Kidney (tissue), 13 donors: ENCODE measurements at regions not wholly inside any gene's neighbourhood (a gene's known extent, or its start where the extent isn't known, plus 50 kb on each side); places are given as distances from the start of the nearest gene placed in this dataset.

Experiments used
- DNase-seq, 5 donors: peaks; one replicate each; pipeline ENCODE4 v3.0.0-alpha.2; 2013 to 2020
- FAIRE-seq: peaks from 2 replicates; lab custom pipeline; 2012; peaks lifted over from hg19 to GRCh38; lab: Jason Lieb, UNC
- H3K27ac ChIP-seq, 2 donors: one replicate each; pipeline ENCODE4 v1.7.0; 2013; ENCODE audit warnings: low read depth in 2 of 2, low read length in 2 of 2, inconsistent platforms in 1 of 2
- H3K27me3 ChIP-seq: one replicate; pipeline ENCODE4 v1.7.1; 2013; ENCODE audit warnings: low read length, inconsistent platforms; ENCODE audit not compliant: control insufficient read depth, insufficient read depth
- H3K36me3 ChIP-seq, 3 donors: one replicate each; pipeline versions ENCODE4 v1.7.0 to v1.7.1; 2013; ENCODE audit warnings: low read length in 3 of 3, control low read depth in 1 of 3, inconsistent platforms in 1 of 3; ENCODE audit not compliant: insufficient read depth in 3 of 3, control insufficient read depth in 2 of 3
- H3K4me1 ChIP-seq, 3 donors: one replicate each; pipeline versions ENCODE4 v1.7.0 to v1.7.1; 2013; ENCODE audit warnings: low read length in 3 of 3, inconsistent platforms in 1 of 3, low read depth in 1 of 3; ENCODE audit not compliant: control insufficient read depth in 2 of 3, insufficient read depth in 2 of 3
- H3K4me3 ChIP-seq, 3 donors: one replicate each; pipeline versions ENCODE4 v1.7.0 to v1.8.1; 2013; ENCODE audit warnings: low read length in 3 of 3, control low read depth in 1 of 3, inconsistent platforms in 1 of 3
- H3K9ac ChIP-seq, 3 donors: one replicate each; pipeline versions ENCODE4 v1.7.0 to v1.7.1; 2013; ENCODE audit warnings: low read length in 3 of 3, control low read depth in 1 of 3, inconsistent platforms in 1 of 3
- H3K9me3 ChIP-seq, 3 donors: one replicate each; pipeline versions ENCODE4 v1.7.0 to v1.7.1; 2013; ENCODE audit warnings: low read length in 3 of 3, control low read depth in 1 of 3, inconsistent platforms in 1 of 3; ENCODE audit not compliant: control insufficient read depth in 2 of 3, insufficient read depth in 1 of 3
- CTCF ChIP-seq: IDR thresholded peaks from 3 replicates; pipeline ENCODE4 v1.5.1; 2012; ENCODE audit warnings: mild to moderate bottlenecking, moderate library complexity, borderline replicate concordance; ENCODE audit not compliant: insufficient read depth; ENCODE audit errors: extremely low read depth
- intact Hi-C: fragments of 100-400 bp; cut with DNase I; formaldehyde crosslinking; loops from one replicate; pipeline ENCODE4 v1.11.1; 2022
- donor health status: control.
- donor health status: control.
- donor health status: control.
- donor health status: control.
- donor health status: control.
- donor health status: DM: yes; HTN: yes; CAD: no.
- donor health status: Normal renal cell carcinoma (clear cell type).

DNA sequence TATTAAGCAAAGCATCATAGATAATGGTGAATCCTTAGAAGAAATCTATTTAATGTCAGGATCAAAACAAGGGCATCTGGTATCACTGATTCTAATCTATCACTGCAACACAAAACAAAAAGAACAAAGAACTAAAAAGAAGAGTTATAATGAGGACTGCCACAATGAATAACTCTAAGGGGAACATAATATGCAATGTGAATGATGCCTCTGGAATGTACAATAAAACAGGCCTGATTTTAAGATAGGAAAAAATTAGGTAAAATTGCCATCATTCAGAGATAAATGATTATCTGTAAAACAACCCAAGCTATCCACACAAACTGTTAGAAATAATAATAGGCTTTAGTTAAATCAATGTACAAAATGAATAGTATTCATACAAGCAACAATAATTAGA is 936.7 kb upstream of the CITED2 start:
- FAIRE-seq (no peak), DNase-seq (no peak)
- Histone ChIP-seq H3K36me3 (no peaks in the 10 kb centered on the region), H3K27ac (no peak overlapping the region), H3K9ac (no peak overlapping the region), H3K9me3 (no peaks in the 10 kb centered on the region), H3K27me3 (no peaks in the 10 kb centered on the region), H3K4me1 (no peaks in the 10 kb centered on the region), H3K4me3 (no peak overlapping the region)
- TF ChIP-seq CTCF = no peak
- intact Hi-C loops = no loop called here

GRCh38 chr6:140303218-140303949 is 928.9 kb upstream of the CITED2 start:
- H3K36me3 ChIP-seq = no peaks in the 10 kb centered on the region
- H3K9ac ChIP-seq = no peak overlapping the region
- DNase-seq = no peak
- no peak for FAIRE-seq
- H3K27ac ChIP-seq = no peak overlapping the region
- intact Hi-C loops = no loop called here
- no peaks in the 10 kb centered on the region for H3K9me3 ChIP-seq
- TF ChIP-seq CTCF = no peak
- H3K4me1 ChIP-seq = no peaks in the 10 kb centered on the region
- no peak overlapping the region for H3K4me3 ChIP-seq
- no peaks in the 10 kb centered on the region for H3K27me3 ChIP-seq

DNA sequence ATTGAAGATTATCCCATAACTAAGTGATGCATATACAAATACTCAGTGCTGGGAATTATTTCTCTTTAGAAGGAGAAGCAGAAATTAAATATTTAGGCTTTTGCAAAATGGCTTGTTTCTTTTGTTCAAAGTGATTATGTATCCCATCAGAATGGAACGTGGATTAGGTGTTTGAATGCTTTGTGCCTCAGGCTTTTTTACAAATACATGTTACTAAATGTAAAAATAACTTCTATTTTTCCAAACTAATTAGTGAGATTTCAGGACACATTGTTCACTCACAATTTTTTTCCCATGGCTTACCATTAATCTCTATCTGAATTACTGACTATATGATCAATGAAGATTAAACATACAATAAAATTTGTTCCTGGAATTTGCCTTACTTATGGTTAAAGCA is 925.9 kb upstream of the CITED2 start:
- Histone ChIP-seq H3K27me3 (no peaks in the 10 kb centered on the region), H3K9ac (no peak overlapping the region), H3K27ac (no peak overlapping the region), H3K4me1 (no peaks in the 10 kb centered on the region), H3K4me3 (no peak overlapping the region), H3K9me3 (no peaks in the 10 kb centered on the region), H3K36me3 (no peaks in the 10 kb centered on the region)
- FAIRE-seq = no peak
- no peak for DNase-seq
- no peak for TF ChIP-seq CTCF
- intact Hi-C loops = no loop called here
